Progenitor cell of endocrine pancreas (in vitro differentiated cells): ENCODE measurements at regions not wholly inside any gene's neighbourhood (a gene's known extent, or its start where the extent isn't known, plus 50 kb on each side); places are given as distances from the start of the nearest gene placed in this dataset.
A peak's percentile ranks its signal among the peaks of the same experiment; 100 is the strongest.
"Not testable (repeated sequence)": the region's sequence is repeated elsewhere in the genome, so short reads cannot be mapped to it uniquely, and the experiment has no call there.

Experiments
- DNase-seq: peaks from one replicate; pipeline ENCODE4 v3.0.0; 2021; ENCODE audit warnings: low spot score; ENCODE audit not compliant: unreplicated experiment
- H3K27ac Mint-ChIP-seq: 2 replicates; pipeline ENCODE4 v1.8.0; 2021; ENCODE audit warnings: mild to moderate bottlenecking, moderate library complexity, mixed read lengths
- H3K27me3 Mint-ChIP-seq: 2 replicates; pipeline ENCODE4 v1.8.0; 2021; ENCODE audit warnings: mixed read lengths
- H3K36me3 Mint-ChIP-seq: 2 replicates; pipeline ENCODE4 v1.8.0; 2022; ENCODE audit warnings: mixed read lengths; ENCODE audit not compliant: insufficient read depth
- H3K4me1 Mint-ChIP-seq: 2 replicates; pipeline ENCODE4 v1.8.0; 2021; ENCODE audit warnings: low read depth, mixed read lengths
- H3K4me3 Mint-ChIP-seq: 2 replicates; pipeline ENCODE4 v1.8.0; 2021; ENCODE audit warnings: low read depth, mild to moderate bottlenecking, moderate library complexity, mixed read lengths
- H3K9me3 Mint-ChIP-seq: 2 replicates; pipeline ENCODE4 v1.8.0; 2021; ENCODE audit warnings: low read depth, mixed read lengths
- TF ChIP-seq, protein P1 (sequence below): fragments of 200-600 bp; sonication (generic); IDR thresholded peaks from one replicate; pipeline ENCODE4 v1.5.0; 2021; ENCODE audit warnings: antibody characterized with exemption, mild to moderate bottlenecking; ENCODE audit not compliant: unreplicated experiment

DNA sequence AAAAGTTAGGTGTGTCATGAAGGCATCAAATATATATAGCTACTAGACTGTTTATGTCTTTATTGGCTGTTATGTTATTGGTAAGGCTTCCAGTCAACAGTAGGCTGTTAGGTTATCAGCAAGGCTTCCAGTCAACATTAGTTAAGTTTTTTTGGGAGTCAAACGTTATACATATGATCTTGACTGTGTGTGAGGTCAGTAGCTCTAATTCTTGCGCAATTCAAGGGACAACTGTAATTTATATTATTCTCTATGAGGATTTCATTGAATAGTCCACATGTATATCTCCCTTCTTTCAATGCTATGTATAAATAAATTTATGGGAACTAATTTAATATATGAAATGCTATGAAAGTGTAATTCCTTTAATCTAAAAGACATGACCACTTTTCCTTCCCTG lies 757.5 kb upstream of the TMEFF2 start:
- TF ChIP-seq, protein P1, sequence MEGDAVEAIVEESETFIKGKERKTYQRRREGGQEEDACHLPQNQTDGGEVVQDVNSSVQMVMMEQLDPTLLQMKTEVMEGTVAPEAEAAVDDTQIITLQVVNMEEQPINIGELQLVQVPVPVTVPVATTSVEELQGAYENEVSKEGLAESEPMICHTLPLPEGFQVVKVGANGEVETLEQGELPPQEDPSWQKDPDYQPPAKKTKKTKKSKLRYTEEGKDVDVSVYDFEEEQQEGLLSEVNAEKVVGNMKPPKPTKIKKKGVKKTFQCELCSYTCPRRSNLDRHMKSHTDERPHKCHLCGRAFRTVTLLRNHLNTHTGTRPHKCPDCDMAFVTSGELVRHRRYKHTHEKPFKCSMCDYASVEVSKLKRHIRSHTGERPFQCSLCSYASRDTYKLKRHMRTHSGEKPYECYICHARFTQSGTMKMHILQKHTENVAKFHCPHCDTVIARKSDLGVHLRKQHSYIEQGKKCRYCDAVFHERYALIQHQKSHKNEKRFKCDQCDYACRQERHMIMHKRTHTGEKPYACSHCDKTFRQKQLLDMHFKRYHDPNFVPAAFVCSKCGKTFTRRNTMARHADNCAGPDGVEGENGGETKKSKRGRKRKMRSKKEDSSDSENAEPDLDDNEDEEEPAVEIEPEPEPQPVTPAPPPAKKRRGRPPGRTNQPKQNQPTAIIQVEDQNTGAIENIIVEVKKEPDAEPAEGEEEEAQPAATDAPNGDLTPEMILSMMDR: no peak
- Mint-ChIP-seq H3K4me1 (peaks cover 2% of the 10 kb centered on the region), H3K9me3 (no peaks in the 10 kb centered on the region), H3K27ac (no peak overlapping the region), H3K27me3 (no peaks in the 10 kb centered on the region), H3K36me3 (no peaks in the 10 kb centered on the region), H3K4me3 (no peak overlapping the region)
- no peak for DNase-seq

- H3K4me1 Mint-ChIP-seq: peaks cover 5% of the 10 kb centered on the region
Observed at GRCh38 chr2:192948316-192948715, 753.6 kb upstream of the TMEFF2 start.

GRCh38 chr2:192947352-192947751 lies 752.6 kb upstream of the TMEFF2 start:
- peaks cover 9% of the 10 kb centered on the region for H3K9me3 Mint-ChIP-seq
- no peak overlapping the region for H3K4me3 Mint-ChIP-seq
- peaks cover 3% of the 10 kb centered on the region for H3K4me1 Mint-ChIP-seq
- peaks cover 1% of the 10 kb centered on the region for H3K36me3 Mint-ChIP-seq
- no peak for DNase-seq
- no peak overlapping the region for H3K27ac Mint-ChIP-seq
- TF ChIP-seq, protein P1: no peak
- H3K27me3 Mint-ChIP-seq: no peaks in the 10 kb centered on the region

More at GRCh38 chr2:192948316-192948715, 753.6 kb upstream of the TMEFF2 start:
- Mint-ChIP-seq H3K4me3 (no peak overlapping the region), H3K36me3 (no peaks in the 10 kb centered on the region), H3K27me3 (no peaks in the 10 kb centered on the region), H3K9me3 (peaks cover 2% of the 10 kb centered on the region), H3K27ac (no peak overlapping the region)
- no peak for DNase-seq
- TF ChIP-seq, protein P1: no peak

DNA sequence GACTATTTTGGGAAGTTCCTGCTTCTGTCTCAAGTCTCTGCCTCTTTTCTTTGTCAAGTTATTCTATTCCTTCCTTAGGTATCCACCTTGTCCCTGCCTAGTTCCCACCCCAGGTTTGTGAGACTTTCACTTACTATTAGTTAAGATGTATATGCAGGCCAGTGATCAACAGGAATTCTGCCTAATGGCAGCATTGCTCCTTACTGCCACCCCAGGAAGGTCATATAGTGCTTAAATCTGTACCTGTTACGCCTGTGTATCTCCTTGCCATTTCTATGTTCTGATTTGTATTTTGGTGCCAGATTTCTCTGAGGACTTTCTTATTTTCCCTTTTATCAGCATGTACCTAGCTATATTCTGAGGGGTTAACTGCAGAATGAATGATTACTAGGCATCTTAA lies 746.0 kb upstream of the TMEFF2 start:
- no peaks in the 10 kb centered on the region for H3K27me3 Mint-ChIP-seq
- TF ChIP-seq, protein P1: peak; percentile 10
- peaks cover 3% of the 10 kb centered on the region for H3K4me1 Mint-ChIP-seq
- H3K9me3 Mint-ChIP-seq: peaks cover 11% of the 10 kb centered on the region
- H3K36me3 Mint-ChIP-seq: peaks cover 1% of the 10 kb centered on the region
- no peak for DNase-seq
- no peak overlapping the region for H3K27ac Mint-ChIP-seq
- H3K4me3 Mint-ChIP-seq: no peak overlapping the region

DNA sequence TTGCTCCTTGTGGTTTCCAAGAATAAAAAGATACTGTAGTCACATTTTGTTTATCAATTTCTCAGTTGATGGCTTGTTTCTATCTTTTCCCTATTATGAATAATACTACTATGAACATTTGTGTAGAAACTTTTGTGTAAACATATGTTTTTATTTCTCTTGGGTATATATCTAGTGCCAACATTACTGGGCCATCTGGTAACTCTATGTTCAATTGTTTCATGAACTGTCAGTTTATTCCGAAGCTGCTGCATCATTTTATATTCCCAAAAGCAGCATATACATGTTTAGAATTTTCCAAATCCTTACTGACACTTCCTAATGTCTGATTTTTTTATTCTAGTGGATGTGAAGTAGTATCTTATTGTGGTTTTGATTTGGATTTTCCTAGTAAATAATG lies 737.6 kb upstream of the TMEFF2 start:
- TF ChIP-seq, protein P1: no peak
- no peaks in the 10 kb centered on the region for H3K27me3 Mint-ChIP-seq
- no peak overlapping the region for H3K27ac Mint-ChIP-seq
- no peak for DNase-seq
- no peaks in the 10 kb centered on the region for H3K4me1 Mint-ChIP-seq
- H3K36me3 Mint-ChIP-seq: no peaks in the 10 kb centered on the region
- H3K4me3 Mint-ChIP-seq: no peak overlapping the region
- H3K9me3 Mint-ChIP-seq: no peaks in the 10 kb centered on the region

GRCh38 chr2:192921631-192922030 lies 726.9 kb upstream of the TMEFF2 start:
- not testable (repeated sequence) for H3K9me3 Mint-ChIP-seq, H3K27me3 Mint-ChIP-seq, H3K4me1 Mint-ChIP-seq, DNase-seq, H3K4me3 Mint-ChIP-seq, H3K36me3 Mint-ChIP-seq, H3K27ac Mint-ChIP-seq
